ENCODE measurements at regions not wholly inside any gene's neighbourhood (a gene's known extent, or its start where the extent isn't known, plus 50 kb on each side); places are given as distances from the start of the nearest gene placed in this dataset.

DNA sequence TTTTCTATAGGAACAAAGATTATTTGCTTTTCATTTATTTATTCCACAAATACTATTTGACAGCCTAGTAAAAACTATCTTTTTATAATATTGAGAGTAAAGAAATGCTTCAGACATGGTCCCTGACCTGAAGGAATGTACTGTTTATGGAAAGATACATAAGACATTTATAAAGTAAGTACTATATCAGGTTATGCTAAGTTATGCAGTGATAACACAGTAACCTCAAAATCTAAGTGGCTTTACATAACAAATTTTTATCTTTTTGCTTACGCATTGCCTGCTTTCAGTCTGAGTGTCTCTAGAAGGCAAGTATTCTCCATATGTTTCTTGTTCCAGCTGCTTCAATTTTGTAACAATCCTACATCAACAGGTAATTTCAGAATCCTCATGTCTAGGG is 694.0 kb downstream of the SQOR start:
- TF ChIP-seq TAF1 (IDR thresholded peaks at IDR 0.05; ENCODE audit: borderline replicate concordance, insufficient read depth, low read length) (no peak), FOXP2 (optimal IDR thresholded peaks at IDR 0.05; ENCODE audit: borderline replicate concordance, extremely low read depth, extremely low read length, insufficient read depth) (no peak)
